Gastrocnemius medialis (tissue), 4 donors: ENCODE measurements at regions not wholly inside any gene's neighbourhood (a gene's known extent, or its start where the extent isn't known, plus 50 kb on each side); places are given as distances from the start of the nearest gene placed in this dataset.

ENCODE experiments used
- ATAC-seq, 2 donors: fragments of 150-250 bp; one replicate each; pipeline ENCODE4 v1.9.1; 2016
- DNase-seq, 2 donors: peaks; one replicate each; pipeline ENCODE4 v3.0.0-alpha.2; 2019
- H3K27ac ChIP-seq, 4 donors: fragments of 200-600 bp; sonication (generic); 1 replicate in 1 of 4; 2 replicates in 3 of 4; pipeline ENCODE4 v1.5.1; 2016 to 2018; ENCODE audit warnings: mild to moderate bottlenecking in 2 of 4, moderate library complexity in 1 of 4
- H3K27me3 ChIP-seq, 3 donors: fragments of 200-600 bp; sonication (generic) in 2 of 3; 1 replicate in 1 of 3; 2 replicates in 2 of 3; pipeline versions ENCODE4 v1.5.1 to v1.6.0; 2016 to 2019; ENCODE audit warnings: mild to moderate bottlenecking in 1 of 3, moderate library complexity in 1 of 3
- H3K36me3 ChIP-seq, 2 donors: fragments of 200-600 bp; sonication (generic) in 1 of 2; one replicate each; pipeline ENCODE4 v1.5.1; 2017 to 2018
- H3K4me1 ChIP-seq, 2 donors: fragments of 200-600 bp; sonication (generic) in 1 of 2; one replicate each; pipeline ENCODE4 v1.5.1; 2016 to 2017; ENCODE audit warnings: mild to moderate bottlenecking in 2 of 2
- H3K4me3 ChIP-seq, 4 donors: fragments of 200-600 bp; sonication (generic) in 3 of 4; 1 replicate in 1 of 4; 2 replicates in 3 of 4; pipeline ENCODE4 v1.5.1; 2016 to 2019; ENCODE audit warnings: mild to moderate bottlenecking in 2 of 4
- H3K9me3 ChIP-seq, 3 donors: fragments of 200-600 bp; sonication (generic) in 2 of 3; 1 replicate in 1 of 3; 2 replicates in 2 of 3; pipeline ENCODE4 v1.5.1; 2016 to 2019
- CTCF ChIP-seq, 5 experiments: fragments of 450-650 bp in 3 of 5; fragments of 200-600 bp in 2 of 5; sonication (generic) in 2 of 5; IDR thresholded peaks in 4 of 5; conservative IDR thresholded peaks in 1 of 5; 1 replicate in 4 of 5; 2 replicates in 1 of 5; pipeline ENCODE4 v1.5.1; 2016 to 2019; ENCODE audit warnings: antibody characterized with exemption in 5 of 5, mild to moderate bottlenecking in 3 of 5, moderate library complexity in 3 of 5
- POLR2A ChIP-seq, 2 donors: fragments of 450-650 bp; IDR thresholded peaks; one replicate each; pipeline ENCODE4 v1.6.1; 2017; ENCODE audit warnings: antibody characterized with exemption in 2 of 2, mild to moderate bottlenecking in 2 of 2, moderate library complexity in 2 of 2
- in situ Hi-C, 4 donors: fragments of 200-750 bp; cut with MboI; loops; one replicate each; pipeline versions ENCODE4 v1.15.0 to v1.8.0; 2017; ENCODE audit warnings: low sequenced_read_pairs in 4 of 4
- intact Hi-C: fragments of 100-400 bp; cut with DNase I; formaldehyde crosslinking; loops from one replicate; pipeline ENCODE4 v1.15.1; 2023; ENCODE audit warnings: low total_unique reads

- peaks cover 0 to 10% of the 10 kb centered on the region in 2 donors for H3K4me1 ChIP-seq
These were observed 412.6 kb downstream of the KCTD12 start for GRCh38 chr13:76473552-76474134.

GRCh38 chr13:76472916-76473315, 413.3 kb downstream of the KCTD12 start:
- DNase-seq, result no peak
- peaks cover 0 to 10% of the 10 kb centered on the region in 2 donors for H3K4me1 ChIP-seq
- H3K36me3 ChIP-seq, result no peaks in the 10 kb centered on the region
- TF ChIP-seq CTCF (IDR thresholded peaks at IDR 0.05 in 4 of 5, conservative IDR thresholded peaks at IDR 0.05 in 1 of 5), result no peak
- TF ChIP-seq POLR2A (IDR thresholded peaks at IDR 0.05), result no peak
- intact Hi-C loops, result loop anchor here (1.0 to 5.0 kb wide), 3 partner anchors 429 to 801 kb away; no protein-coding TSS in a partner anchor
- no peaks in the 10 kb centered on the region for H3K27me3 ChIP-seq
- H3K27ac ChIP-seq, result no peak overlapping the region
- in situ Hi-C loops, result loop anchor here (5.0 to 25.0 kb wide), 6 partner anchors 429 to 786 kb away; no protein-coding TSS in a partner anchor
- no peaks in the 10 kb centered on the region for H3K9me3 ChIP-seq
- H3K4me3 ChIP-seq, result no peak overlapping the region
- ATAC-seq, result no peak

More at GRCh38 chr13:76473552-76474134, 412.6 kb downstream of the KCTD12 start:
- Histone ChIP-seq H3K27ac (peak overlapping the region in 1 of 4 donors; percentile 29), H3K9me3 (no peaks in the 10 kb centered on the region), H3K27me3 (no peaks in the 10 kb centered on the region), H3K36me3 (no peaks in the 10 kb centered on the region), H3K4me3 (no peak overlapping the region)
- ATAC-seq, result peak; percentile 89 to 94
- peak; percentile 22 to 58 for DNase-seq
- TF ChIP-seq CTCF (IDR thresholded peaks at IDR 0.05 in 4 of 5, conservative IDR thresholded peaks at IDR 0.05 in 1 of 5) (peak; percentile 78 to 91 (median 82)), POLR2A (IDR thresholded peaks at IDR 0.05) (no peak)
- in situ Hi-C loops (loop anchor here (5.0 to 25.0 kb wide), 6 partner anchors 429 to 786 kb away; no protein-coding TSS in a partner anchor), intact Hi-C loops (loop anchor here (1.0 to 5.0 kb wide), 4 partner anchors 429 to 801 kb away; no protein-coding TSS in a partner anchor)

DNA sequence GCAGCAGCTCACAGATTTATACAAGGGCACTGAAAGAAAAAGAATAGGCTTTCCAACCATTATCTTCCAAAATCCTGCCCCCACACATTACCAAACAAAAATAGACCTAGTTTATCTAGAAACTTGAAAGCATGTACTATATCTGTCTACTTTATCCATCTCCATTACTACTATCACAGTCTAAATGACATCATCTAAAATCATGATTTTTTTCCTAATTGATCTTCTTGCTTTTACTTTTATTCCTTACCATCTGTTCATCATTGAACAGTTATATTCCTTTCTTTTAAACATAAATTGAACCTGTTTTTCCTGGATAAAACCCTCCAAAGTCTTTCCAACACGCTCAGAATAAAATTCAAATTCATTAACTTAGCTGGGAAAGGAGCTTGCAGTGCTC, 414.7 kb downstream of the KCTD12 start:
- intact Hi-C loops (loop anchor here (5.0 kb wide), 2 partner anchors 431 to 799 kb away; no protein-coding TSS in a partner anchor), in situ Hi-C loops (loop anchor here (5.0 to 25.0 kb wide), 6 partner anchors 431 to 784 kb away; no protein-coding TSS in a partner anchor)
- no peak overlapping the region for H3K4me3 ChIP-seq
- ATAC-seq (no peak), DNase-seq (no peak)
- H3K4me1 ChIP-seq, result peaks cover 0 to 10% of the 10 kb centered on the region in 2 donors
- TF ChIP-seq CTCF (IDR thresholded peaks at IDR 0.05 in 4 of 5, conservative IDR thresholded peaks at IDR 0.05 in 1 of 5), result no peak
- no peak for TF ChIP-seq POLR2A (IDR thresholded peaks at IDR 0.05)
- H3K27me3 ChIP-seq, result no peaks in the 10 kb centered on the region
- H3K27ac ChIP-seq, result no peak overlapping the region
- H3K9me3 ChIP-seq, result no peaks in the 10 kb centered on the region
- no peaks in the 10 kb centered on the region for H3K36me3 ChIP-seq

GRCh38 chr13:76470991-76471390, 415.2 kb downstream of the KCTD12 start:
- ATAC-seq (no peak), DNase-seq (no peak)
- Histone ChIP-seq H3K9me3 (no peaks in the 10 kb centered on the region), H3K27me3 (no peaks in the 10 kb centered on the region), H3K27ac (no peak overlapping the region), H3K4me1 (peaks cover 0 to 10% of the 10 kb centered on the region in 2 donors), H3K4me3 (no peak overlapping the region), H3K36me3 (no peaks in the 10 kb centered on the region)
- intact Hi-C loops (loop anchor here (5.0 kb wide), 2 partner anchors 431 to 799 kb away; no protein-coding TSS in a partner anchor), in situ Hi-C loops (loop anchor here (5.0 to 25.0 kb wide), 6 partner anchors 431 to 784 kb away; no protein-coding TSS in a partner anchor)
- TF ChIP-seq CTCF (IDR thresholded peaks at IDR 0.05 in 4 of 5, conservative IDR thresholded peaks at IDR 0.05 in 1 of 5) (no peak), POLR2A (IDR thresholded peaks at IDR 0.05) (no peak)
